HepG2 (cell line): ENCODE measurements at regions not wholly inside any gene's neighbourhood (a gene's known extent, or its start where the extent isn't known, plus 50 kb on each side); places are given as distances from the start of the nearest gene placed in this dataset.

ENCODE experiments used
- BCLAF1 ChIP-seq: fragments of 450-650 bp; IDR thresholded peaks from 2 replicates; pipeline ENCODE4 v1.6.1; 2017; ENCODE audit warnings: mild to moderate bottlenecking
- EZH2 ChIP-seq: conservative IDR thresholded peaks from 2 replicates; pipeline ENCODE4 v1.6.1; 2012; ENCODE audit warnings: mild to moderate bottlenecking, low read depth, low read length, moderate library complexity
- FOXA3 ChIP-seq: IDR thresholded peaks from 2 replicates; pipeline ENCODE4 v1.6.1; 2016; ENCODE audit warnings: missing genetic modification reagents, missing compliant biosample characterization
- MYC ChIP-seq: sonication (generic); formaldehyde crosslinking; IDR thresholded peaks from 2 replicates; pipeline ENCODE4 v1.9.0; 2021; ENCODE audit warnings: missing genetic modification reagents, borderline replicate concordance
- NFKB2 ChIP-seq: sonication (generic); formaldehyde crosslinking; IDR thresholded peaks from 2 replicates; pipeline ENCODE4 v1.4.0; 2020; ENCODE audit warnings: missing genetic modification reagents, borderline replicate concordance
- PHB2 ChIP-seq: fragments of 450-650 bp; IDR thresholded peaks from 2 replicates; pipeline ENCODE4 v1.6.1; 2018; ENCODE audit not compliant: partially characterized antibody
- POLR2A ChIP-seq, 2 experiments: IDR thresholded peaks; 2 replicates each; pipeline ENCODE4 v1.6.1; 2011; ENCODE audit warnings: low read depth in 2 of 2, low read length in 2 of 2, mild to moderate bottlenecking in 1 of 2, moderate library complexity in 1 of 2; ENCODE audit not compliant: insufficient read depth in 1 of 2
- PTBP1 ChIP-seq: fragments of 200-400 bp; formaldehyde crosslinking; IDR thresholded peaks from 2 replicates; pipeline ENCODE4 v1.6.1; 2018; ENCODE audit warnings: low read length, low read depth; ENCODE audit not compliant: poor library complexity, severe bottlenecking
- SP1 ChIP-seq, 2 experiments: fragments of 450-650 bp in 1 of 2; sonication (generic) in 1 of 2; formaldehyde crosslinking in 1 of 2; IDR thresholded peaks; 2 replicates each; pipeline versions ENCODE4 v1.4.0 to v1.6.1; 2016 to 2020; ENCODE audit warnings: missing genetic modification reagents in 1 of 2
- ZNF782 ChIP-seq: sonication (generic); formaldehyde crosslinking; IDR thresholded peaks from 2 replicates; pipeline ENCODE4 v1.4.0; 2020; ENCODE audit warnings: missing genetic modification reagents, mild to moderate bottlenecking, borderline replicate concordance
- TF ChIP-seq, protein P1 (sequence below): sonication (generic); formaldehyde crosslinking; conservative IDR thresholded peaks from 2 replicates; pipeline ENCODE4 v1.8.1; 2023; ENCODE audit warnings: missing genetic modification reagents
- TF ChIP-seq, protein P2 (sequence below): sonication (generic); formaldehyde crosslinking; IDR thresholded peaks from 2 replicates; pipeline ENCODE4 v1.5.0; 2020; ENCODE audit warnings: missing genetic modification reagents
- TF ChIP-seq, protein P3 (sequence below): IDR thresholded peaks from 2 replicates; pipeline ENCODE4 v1.6.1; 2016; ENCODE audit warnings: low read depth, control low read depth
- TF ChIP-seq, protein P4 (sequence below): sonication (generic); formaldehyde crosslinking; IDR thresholded peaks from 2 replicates; pipeline ENCODE4 v1.5.0; 2020; ENCODE audit warnings: mild to moderate bottlenecking, missing genetic modification reagents

DNA sequence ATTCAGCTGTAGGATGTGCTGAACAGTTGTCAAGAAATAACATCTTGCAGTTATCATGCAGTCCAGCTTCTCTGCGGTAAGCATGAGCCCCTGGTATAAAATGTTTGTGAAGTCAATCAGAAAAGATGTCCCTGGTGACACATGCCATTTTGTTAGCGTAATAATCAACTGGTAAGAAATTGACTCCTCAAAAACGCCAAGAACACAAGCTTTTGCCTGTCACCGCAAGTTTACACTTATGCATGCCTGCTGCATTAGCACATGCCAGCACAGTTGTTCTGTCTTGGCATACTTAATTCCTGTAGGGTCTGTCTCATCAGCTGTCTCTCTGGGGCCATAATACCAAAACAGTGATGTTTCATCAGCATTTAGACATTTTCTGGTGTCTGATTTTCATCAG lies 524.8 kb upstream of the DSEL start:
- TF ChIP-seq POLR2A (IDR thresholded peaks at IDR 0.05; ENCODE audit: insufficient read depth in 1 of 2, low read depth in 2 of 2, low read length in 2 of 2) = no peak
- TF ChIP-seq PTBP1 = no peak
- TF ChIP-seq EZH2 = no peak
- no peak for TF ChIP-seq BCLAF1
- TF ChIP-seq MYC (CRISPR knock-in tag) = no peak
- TF ChIP-seq ZNF782 (CRISPR knock-in tag) = no peak
- TF ChIP-seq, protein P1, sequence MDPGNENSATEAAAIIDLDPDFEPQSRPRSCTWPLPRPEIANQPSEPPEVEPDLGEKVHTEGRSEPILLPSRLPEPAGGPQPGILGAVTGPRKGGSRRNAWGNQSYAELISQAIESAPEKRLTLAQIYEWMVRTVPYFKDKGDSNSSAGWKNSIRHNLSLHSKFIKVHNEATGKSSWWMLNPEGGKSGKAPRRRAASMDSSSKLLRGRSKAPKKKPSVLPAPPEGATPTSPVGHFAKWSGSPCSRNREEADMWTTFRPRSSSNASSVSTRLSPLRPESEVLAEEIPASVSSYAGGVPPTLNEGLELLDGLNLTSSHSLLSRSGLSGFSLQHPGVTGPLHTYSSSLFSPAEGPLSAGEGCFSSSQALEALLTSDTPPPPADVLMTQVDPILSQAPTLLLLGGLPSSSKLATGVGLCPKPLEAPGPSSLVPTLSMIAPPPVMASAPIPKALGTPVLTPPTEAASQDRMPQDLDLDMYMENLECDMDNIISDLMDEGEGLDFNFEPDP (CRISPR knock-in tag) = no peak
- TF ChIP-seq, protein P2, sequence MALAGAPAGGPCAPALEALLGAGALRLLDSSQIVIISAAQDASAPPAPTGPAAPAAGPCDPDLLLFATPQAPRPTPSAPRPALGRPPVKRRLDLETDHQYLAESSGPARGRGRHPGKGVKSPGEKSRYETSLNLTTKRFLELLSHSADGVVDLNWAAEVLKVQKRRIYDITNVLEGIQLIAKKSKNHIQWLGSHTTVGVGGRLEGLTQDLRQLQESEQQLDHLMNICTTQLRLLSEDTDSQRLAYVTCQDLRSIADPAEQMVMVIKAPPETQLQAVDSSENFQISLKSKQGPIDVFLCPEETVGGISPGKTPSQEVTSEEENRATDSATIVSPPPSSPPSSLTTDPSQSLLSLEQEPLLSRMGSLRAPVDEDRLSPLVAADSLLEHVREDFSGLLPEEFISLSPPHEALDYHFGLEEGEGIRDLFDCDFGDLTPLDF (CRISPR knock-in tag) = no peak
- TF ChIP-seq FOXA3 (CRISPR knock-in tag) = no peak
- TF ChIP-seq NFKB2 (CRISPR knock-in tag) = no peak
- TF ChIP-seq PHB2 = no peak
- TF ChIP-seq, protein P3, sequence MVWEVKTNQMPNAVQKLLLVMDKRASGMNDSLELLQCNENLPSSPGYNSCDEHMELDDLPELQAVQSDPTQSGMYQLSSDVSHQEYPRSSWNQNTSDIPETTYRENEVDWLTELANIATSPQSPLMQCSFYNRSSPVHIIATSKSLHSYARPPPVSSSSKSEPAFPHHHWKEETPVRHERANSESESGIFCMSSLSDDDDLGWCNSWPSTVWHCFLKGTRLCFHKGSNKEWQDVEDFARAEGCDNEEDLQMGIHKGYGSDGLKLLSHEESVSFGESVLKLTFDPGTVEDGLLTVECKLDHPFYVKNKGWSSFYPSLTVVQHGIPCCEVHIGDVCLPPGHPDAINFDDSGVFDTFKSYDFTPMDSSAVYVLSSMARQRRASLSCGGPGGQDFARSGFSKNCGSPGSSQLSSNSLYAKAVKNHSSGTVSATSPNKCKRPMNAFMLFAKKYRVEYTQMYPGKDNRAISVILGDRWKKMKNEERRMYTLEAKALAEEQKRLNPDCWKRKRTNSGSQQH (CRISPR knock-in tag) = no peak
- TF ChIP-seq, protein P4, sequence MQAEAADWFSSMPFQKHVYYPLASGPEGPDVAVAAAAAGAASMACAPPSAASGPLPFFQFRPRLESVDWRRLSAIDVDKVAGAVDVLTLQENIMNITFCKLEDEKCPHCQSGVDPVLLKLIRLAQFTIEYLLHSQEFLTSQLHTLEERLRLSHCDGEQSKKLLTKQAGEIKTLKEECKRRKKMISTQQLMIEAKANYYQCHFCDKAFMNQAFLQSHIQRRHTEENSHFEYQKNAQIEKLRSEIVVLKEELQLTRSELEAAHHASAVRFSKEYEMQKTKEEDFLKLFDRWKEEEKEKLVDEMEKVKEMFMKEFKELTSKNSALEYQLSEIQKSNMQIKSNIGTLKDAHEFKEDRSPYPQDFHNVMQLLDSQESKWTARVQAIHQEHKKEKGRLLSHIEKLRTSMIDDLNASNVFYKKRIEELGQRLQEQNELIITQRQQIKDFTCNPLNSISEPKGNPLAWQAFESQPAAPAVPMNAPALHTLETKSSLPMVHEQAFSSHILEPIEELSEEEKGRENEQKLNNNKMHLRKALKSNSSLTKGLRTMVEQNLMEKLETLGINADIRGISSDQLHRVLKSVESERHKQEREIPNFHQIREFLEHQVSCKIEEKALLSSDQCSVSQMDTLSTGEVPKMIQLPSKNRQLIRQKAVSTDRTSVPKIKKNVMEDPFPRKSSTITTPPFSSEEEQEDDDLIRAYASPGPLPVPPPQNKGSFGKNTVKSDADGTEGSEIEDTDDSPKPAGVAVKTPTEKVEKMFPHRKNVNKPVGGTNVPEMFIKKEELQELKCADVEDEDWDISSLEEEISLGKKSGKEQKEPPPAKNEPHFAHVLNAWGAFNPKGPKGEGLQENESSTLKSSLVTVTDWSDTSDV (CRISPR knock-in tag) = no peak
- no peak for TF ChIP-seq SP1 (IDR thresholded peaks at IDR 0.05)
- TF ChIP-seq SP1 (CRISPR knock-in tag; IDR thresholded peaks at IDR 0.05) = no peak
